Choroid plexus epithelial cell (primary cell): ENCODE measurements at regions not wholly inside any gene's neighbourhood (a gene's known extent, or its start where the extent isn't known, plus 50 kb on each side); places are given as distances from the start of the nearest gene placed in this dataset.

Source experiments
- DNase-seq: peaks from one replicate; pipeline ENCODE4 v3.0.0-alpha.2; 2010; ENCODE audit warnings: low read depth
- H3K4me3 ChIP-seq: 2 replicates; pipeline ENCODE4 v1.5.1; 2011; ENCODE audit warnings: low read depth, mild to moderate bottlenecking, control low read depth, low read length, moderate library complexity
- TF ChIP-seq, protein P1 (sequence below): conservative IDR thresholded peaks from 2 replicates; pipeline ENCODE4 v1.5.1; 2011; ENCODE audit warnings: low read depth, mild to moderate bottlenecking, control low read depth, inconsistent platforms, low read length, moderate library complexity

- TF ChIP-seq, protein P1, sequence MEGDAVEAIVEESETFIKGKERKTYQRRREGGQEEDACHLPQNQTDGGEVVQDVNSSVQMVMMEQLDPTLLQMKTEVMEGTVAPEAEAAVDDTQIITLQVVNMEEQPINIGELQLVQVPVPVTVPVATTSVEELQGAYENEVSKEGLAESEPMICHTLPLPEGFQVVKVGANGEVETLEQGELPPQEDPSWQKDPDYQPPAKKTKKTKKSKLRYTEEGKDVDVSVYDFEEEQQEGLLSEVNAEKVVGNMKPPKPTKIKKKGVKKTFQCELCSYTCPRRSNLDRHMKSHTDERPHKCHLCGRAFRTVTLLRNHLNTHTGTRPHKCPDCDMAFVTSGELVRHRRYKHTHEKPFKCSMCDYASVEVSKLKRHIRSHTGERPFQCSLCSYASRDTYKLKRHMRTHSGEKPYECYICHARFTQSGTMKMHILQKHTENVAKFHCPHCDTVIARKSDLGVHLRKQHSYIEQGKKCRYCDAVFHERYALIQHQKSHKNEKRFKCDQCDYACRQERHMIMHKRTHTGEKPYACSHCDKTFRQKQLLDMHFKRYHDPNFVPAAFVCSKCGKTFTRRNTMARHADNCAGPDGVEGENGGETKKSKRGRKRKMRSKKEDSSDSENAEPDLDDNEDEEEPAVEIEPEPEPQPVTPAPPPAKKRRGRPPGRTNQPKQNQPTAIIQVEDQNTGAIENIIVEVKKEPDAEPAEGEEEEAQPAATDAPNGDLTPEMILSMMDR: no peak
- DNase-seq: no peak
- H3K4me3 ChIP-seq: no peak overlapping the region
Observed at GRCh38 chr11:15913261-15913660, 443.1 kb downstream of the SOX6 start.
